C4-2B (cell line): ENCODE measurements at regions not wholly inside any gene's neighbourhood (a gene's known extent, or its start where the extent isn't known, plus 50 kb on each side); places are given as distances from the start of the nearest gene placed in this dataset.

Source experiments
- CTCF ChIP-seq: fragments of 450-650 bp; conservative IDR thresholded peaks from 2 replicates; pipeline ENCODE4 v1.5.1; 2017; ENCODE audit warnings: mild to moderate bottlenecking
- ZFX ChIP-seq: fragments of 450-650 bp; IDR thresholded peaks from 2 replicates; pipeline ENCODE4 v1.6.1; 2017

- TF ChIP-seq CTCF (no peak), ZFX (no peak)
Observed at GRCh38 chrX:28039258-28039657, 58.0 kb upstream of the DCAF8L1 start.
